Endodermal cell (in vitro differentiated cells): ENCODE measurements at regions not wholly inside any gene's neighbourhood (a gene's known extent, or its start where the extent isn't known, plus 50 kb on each side); places are given as distances from the start of the nearest gene placed in this dataset.

Source experiments
- DNase-seq: peaks from one replicate; pipeline ENCODE4 v3.0.0-alpha.2; 2017
- H3K27ac ChIP-seq: 2 replicates; pipeline ENCODE4 v1.5.1; 2013; ENCODE audit warnings: mild to moderate bottlenecking, low read depth, low read length, moderate library complexity
- H3K27me3 ChIP-seq: 2 replicates; pipeline ENCODE4 v1.6.1; 2013; ENCODE audit warnings: mild to moderate bottlenecking, low read length, moderate library complexity; ENCODE audit not compliant: insufficient read depth, control insufficient read depth, poor library complexity, severe bottlenecking
- H3K36me3 ChIP-seq: 2 replicates; pipeline ENCODE4 v1.7.0; 2013; ENCODE audit warnings: mild to moderate bottlenecking, low read length, moderate library complexity; ENCODE audit not compliant: control insufficient read depth, insufficient read depth
- H3K4me1 ChIP-seq: one replicate; pipeline ENCODE4 v1.7.0; 2013; ENCODE audit warnings: low read length; ENCODE audit not compliant: control insufficient read depth, insufficient read depth
- H3K4me3 ChIP-seq: 2 replicates; pipeline ENCODE4 v1.5.1; 2013; ENCODE audit warnings: mild to moderate bottlenecking, low read length, moderate library complexity
- H3K9ac ChIP-seq: 2 replicates; pipeline ENCODE4 v1.6.1; 2013; ENCODE audit warnings: mild to moderate bottlenecking, low read length, moderate library complexity; ENCODE audit not compliant: poor library complexity, severe bottlenecking; ENCODE audit errors: extremely low read depth
- H3K9me3 ChIP-seq: 2 replicates; pipeline ENCODE4 v1.6.1; 2013; ENCODE audit warnings: mild to moderate bottlenecking, low read length, moderate library complexity; ENCODE audit not compliant: control insufficient read depth
- H3K27ac Mint-ChIP-seq: 2 replicates; pipeline ENCODE4 v1.8.0; 2020; ENCODE audit warnings: mixed read lengths
- H3K27me3 Mint-ChIP-seq: 2 replicates; pipeline ENCODE4 v1.8.0; 2021; ENCODE audit warnings: mild to moderate bottlenecking, mixed read lengths; ENCODE audit not compliant: insufficient read depth
- H3K36me3 Mint-ChIP-seq: 2 replicates; pipeline ENCODE4 v1.8.0; 2020; ENCODE audit warnings: low read depth, mixed read lengths
- H3K4me1 Mint-ChIP-seq: 2 replicates; pipeline ENCODE4 v1.8.0; 2020; ENCODE audit warnings: mixed read lengths
- H3K4me3 Mint-ChIP-seq: 2 replicates; pipeline ENCODE4 v1.8.0; 2020; ENCODE audit warnings: mild to moderate bottlenecking, moderate library complexity, mixed read lengths
- H3K9me3 Mint-ChIP-seq: 2 replicates; pipeline ENCODE4 v1.8.0; 2020; ENCODE audit warnings: mild to moderate bottlenecking, mixed read lengths
- WGBS, 2 experiments: methylation state at CpG; one replicate each; pipeline versions ENCODE4 v1.1.5 to v1.1.7; 2013; ENCODE audit warnings: missing lambda C conversion rate in 2 of 2, mixed read lengths in 1 of 2; ENCODE audit not compliant: insufficient coverage in 1 of 2, insufficient read length in 1 of 2; 5-methylcytosine and 5-hydroxymethylcytosine counted together
- TF ChIP-seq, protein P1 (sequence below): fragments of 200-600 bp; sonication (generic); conservative IDR thresholded peaks from 2 replicates; pipeline ENCODE4 v1.5.0; 2021; ENCODE audit warnings: antibody characterized with exemption, mild to moderate bottlenecking

- DNase-seq = peak; percentile 58
- no peaks in the 10 kb centered on the region for H3K27me3 ChIP-seq
- no peaks in the 10 kb centered on the region for H3K4me1 Mint-ChIP-seq
Observed at GRCh38 chr14:104431929-104432541, 147.5 kb upstream of the C14orf180 start.

GRCh38 chr14:104432611-104433231 lies 146.8 kb upstream of the C14orf180 start:
- TF ChIP-seq, protein P1, sequence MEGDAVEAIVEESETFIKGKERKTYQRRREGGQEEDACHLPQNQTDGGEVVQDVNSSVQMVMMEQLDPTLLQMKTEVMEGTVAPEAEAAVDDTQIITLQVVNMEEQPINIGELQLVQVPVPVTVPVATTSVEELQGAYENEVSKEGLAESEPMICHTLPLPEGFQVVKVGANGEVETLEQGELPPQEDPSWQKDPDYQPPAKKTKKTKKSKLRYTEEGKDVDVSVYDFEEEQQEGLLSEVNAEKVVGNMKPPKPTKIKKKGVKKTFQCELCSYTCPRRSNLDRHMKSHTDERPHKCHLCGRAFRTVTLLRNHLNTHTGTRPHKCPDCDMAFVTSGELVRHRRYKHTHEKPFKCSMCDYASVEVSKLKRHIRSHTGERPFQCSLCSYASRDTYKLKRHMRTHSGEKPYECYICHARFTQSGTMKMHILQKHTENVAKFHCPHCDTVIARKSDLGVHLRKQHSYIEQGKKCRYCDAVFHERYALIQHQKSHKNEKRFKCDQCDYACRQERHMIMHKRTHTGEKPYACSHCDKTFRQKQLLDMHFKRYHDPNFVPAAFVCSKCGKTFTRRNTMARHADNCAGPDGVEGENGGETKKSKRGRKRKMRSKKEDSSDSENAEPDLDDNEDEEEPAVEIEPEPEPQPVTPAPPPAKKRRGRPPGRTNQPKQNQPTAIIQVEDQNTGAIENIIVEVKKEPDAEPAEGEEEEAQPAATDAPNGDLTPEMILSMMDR = no peak
- Mint-ChIP-seq H3K4me3 (no peak overlapping the region), H3K36me3 (no peaks in the 10 kb centered on the region), H3K4me1 (no peaks in the 10 kb centered on the region), H3K27me3 (no peaks in the 10 kb centered on the region), H3K9me3 (no peaks in the 10 kb centered on the region), H3K27ac (no peak overlapping the region)
- Histone ChIP-seq H3K27ac (no peak overlapping the region), H3K4me3 (no peak overlapping the region), H3K9ac (no peak overlapping the region), H3K4me1 (no peaks in the 10 kb centered on the region), H3K36me3 (no peaks in the 10 kb centered on the region), H3K27me3 (no peaks in the 10 kb centered on the region), H3K9me3 (no peaks in the 10 kb centered on the region)
- 92 to 95% methylated on average over 20 to 27 of the region's 27 CpGs for WGBS, 2 experiments
- DNase-seq = peak; percentile 41

More at GRCh38 chr14:104431929-104432541, 147.5 kb upstream of the C14orf180 start:
- no peaks in the 10 kb centered on the region for H3K9me3 ChIP-seq
- H3K4me3 ChIP-seq = no peak overlapping the region
- Mint-ChIP-seq H3K36me3 (no peaks in the 10 kb centered on the region), H3K27me3 (no peaks in the 10 kb centered on the region), H3K27ac (no peak overlapping the region), H3K4me3 (no peak overlapping the region), H3K9me3 (no peaks in the 10 kb centered on the region)
- H3K27ac ChIP-seq = no peak overlapping the region
- H3K9ac ChIP-seq = no peak overlapping the region
- TF ChIP-seq, protein P1 = no peak
- no peaks in the 10 kb centered on the region for H3K36me3 ChIP-seq
- no peaks in the 10 kb centered on the region for H3K4me1 ChIP-seq
- WGBS, 2 experiments = 86 to 89% methylated on average over 3 to 11 of the region's 11 CpGs

- Mint-ChIP-seq H3K9me3 (no peaks in the 10 kb centered on the region), H3K4me1 (no peaks in the 10 kb centered on the region), H3K4me3 (no peak overlapping the region), H3K27ac (no peak overlapping the region), H3K27me3 (no peaks in the 10 kb centered on the region), H3K36me3 (no peaks in the 10 kb centered on the region)
- no peaks in the 10 kb centered on the region for H3K9me3 ChIP-seq
- no peak overlapping the region for H3K4me3 ChIP-seq
- no peak overlapping the region for H3K27ac ChIP-seq
- TF ChIP-seq, protein P1 = no peak
- no peaks in the 10 kb centered on the region for H3K4me1 ChIP-seq
- H3K36me3 ChIP-seq = no peaks in the 10 kb centered on the region
- no peaks in the 10 kb centered on the region for H3K27me3 ChIP-seq
- H3K9ac ChIP-seq = no peak overlapping the region
- 93 to 95% methylated on average over 18 to 29 of the region's 29 CpGs for WGBS, 2 experiments
- peak; percentile 32 for DNase-seq
Observed at GRCh38 chr14:104433401-104434213, 146.0 kb upstream of the C14orf180 start.
